OCI-LY1 (cell line): ENCODE measurements at regions not wholly inside any gene's neighbourhood (a gene's known extent, or its start where the extent isn't known, plus 50 kb on each side); places are given as distances from the start of the nearest gene placed in this dataset.

ENCODE experiments used
- H2AFZ ChIP-seq: fragments of 200-600 bp; sonication (generic), shearing (Covaris generic); 2 replicates; pipeline ENCODE4 v1.6.0; 2014; ENCODE audit warnings: antibody characterized with exemption, mild to moderate bottlenecking, low read length
- H3F3A ChIP-seq: fragments of 200-600 bp; sonication (generic), shearing (Covaris generic); 2 replicates; pipeline ENCODE4 v1.6.0; 2014; ENCODE audit warnings: mild to moderate bottlenecking, antibody characterized with exemption, low read length, moderate library complexity; ENCODE audit not compliant: insufficient read depth
- H3K27ac ChIP-seq: fragments of 200-600 bp; sonication (generic); 2 replicates; pipeline ENCODE4 v1.5.1; 2014; ENCODE audit warnings: low read length, mixed run types, mild to moderate bottlenecking, low read depth; ENCODE audit not compliant: poor library complexity, severe bottlenecking
- H3K27me3 ChIP-seq: fragments of 200-600 bp; sonication (generic); 2 replicates; pipeline ENCODE4 v1.6.0; 2014; ENCODE audit warnings: antibody characterized with exemption, mild to moderate bottlenecking, low read length, moderate library complexity; ENCODE audit not compliant: insufficient read depth
- H3K36me3 ChIP-seq: fragments of 200-600 bp; sonication (generic); 2 replicates; pipeline ENCODE4 v1.6.1; 2014; ENCODE audit warnings: mild to moderate bottlenecking, antibody characterized with exemption, low read length, moderate library complexity, mixed read lengths; ENCODE audit not compliant: insufficient read depth
- H3K4me1 ChIP-seq: fragments of 200-600 bp; sonication (generic); 2 replicates; pipeline ENCODE4 v1.5.1; 2014; ENCODE audit warnings: mild to moderate bottlenecking, low read length, moderate library complexity; ENCODE audit not compliant: insufficient read depth, severe bottlenecking
- H3K4me2 ChIP-seq: fragments of 200-600 bp; sonication (generic), shearing (Covaris generic); 2 replicates; pipeline ENCODE4 v1.6.1; 2014; ENCODE audit warnings: low read length
- H3K4me3 ChIP-seq: fragments of 200-600 bp; sonication (generic); 2 replicates; pipeline ENCODE4 v1.5.1; 2014; ENCODE audit warnings: low read length, low read depth, mild to moderate bottlenecking, mixed read lengths; ENCODE audit not compliant: poor library complexity, severe bottlenecking
- H3K79me2 ChIP-seq: fragments of 200-600 bp; shearing (Covaris generic); 2 replicates; pipeline ENCODE4 v1.6.1; 2016; ENCODE audit warnings: mixed run types, low read length, mixed read lengths; ENCODE audit not compliant: insufficient read depth
- H3K9ac ChIP-seq: fragments of 200-600 bp; sonication (generic), shearing (Covaris generic); 2 replicates; pipeline ENCODE4 v1.6.1; 2014; ENCODE audit warnings: mild to moderate bottlenecking, low read length, mixed read lengths
- H3K9me2 ChIP-seq: fragments of 200-600 bp; sonication (generic), shearing (Covaris generic); 2 replicates; pipeline ENCODE4 v1.6.1; 2014; ENCODE audit warnings: low read depth, mild to moderate bottlenecking, low read length, mixed read lengths
- H3K9me3 ChIP-seq: fragments of 200-600 bp; shearing (Covaris generic); 2 replicates; pipeline ENCODE4 v1.6.1; 2014; ENCODE audit warnings: low read length, mixed read lengths
- H4K20me1 ChIP-seq: fragments of 200-600 bp; sonication (generic), shearing (Covaris generic); 2 replicates; pipeline ENCODE4 v1.6.0; 2016; ENCODE audit warnings: mild to moderate bottlenecking, low read length; ENCODE audit not compliant: insufficient read depth
- EZH2 ChIP-seq: fragments of 200-600 bp; sonication (generic), shearing (Covaris generic); IDR thresholded peaks from 2 replicates; pipeline ENCODE4 v1.8.0; 2017; ENCODE audit warnings: borderline replicate concordance, mixed run types, mild to moderate bottlenecking, antibody characterized with exemption, low read length, moderate library complexity, mixed read lengths
- TF ChIP-seq, protein P1 (sequence below): fragments of 200-600 bp; sonication (generic), shearing (Covaris generic); IDR thresholded peaks from 2 replicates; pipeline ENCODE4 v1.5.1; 2017; ENCODE audit warnings: mild to moderate bottlenecking, antibody characterized with exemption, low read length, moderate library complexity, mixed read lengths

DNA sequence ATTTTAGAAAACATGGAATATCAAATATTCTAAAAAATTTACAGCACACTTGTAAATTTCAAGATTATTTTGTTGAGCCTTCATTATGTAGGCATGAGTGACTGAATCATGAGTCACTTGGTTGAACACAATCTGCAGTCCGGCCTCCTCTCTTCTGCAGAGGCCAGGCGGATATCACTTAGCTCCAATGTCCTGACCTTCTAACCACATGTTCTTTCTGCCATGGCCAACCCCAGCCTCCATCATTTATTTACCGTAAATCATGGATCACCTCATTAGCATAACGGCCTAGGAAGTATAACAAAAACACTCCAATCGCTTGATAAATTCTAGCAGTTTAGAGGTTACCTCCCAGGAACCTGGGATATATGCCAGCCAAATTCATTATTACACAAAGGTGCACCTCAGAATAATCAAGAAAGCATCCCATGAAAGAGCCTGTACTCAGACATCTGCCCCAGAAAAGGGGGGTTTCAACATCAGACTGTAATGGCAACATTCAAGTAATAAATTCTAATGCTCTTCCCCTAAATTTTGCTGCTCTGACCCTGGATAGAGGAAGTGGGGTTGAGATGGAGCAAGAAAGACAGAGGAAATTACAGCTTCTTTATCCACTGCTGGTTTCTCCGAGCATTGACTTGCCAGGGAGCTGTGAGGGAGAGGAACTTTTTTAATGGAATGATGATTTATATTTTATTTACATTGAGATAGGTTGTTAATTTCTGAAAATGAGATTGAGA, 2153.6 kb upstream of the AGA start:
- Histone ChIP-seq H3K4me2 (no peak overlapping the region), H3K4me3 (no peak overlapping the region), H3K36me3 (no peaks in the 10 kb centered on the region), H4K20me1 (no peaks in the 10 kb centered on the region), H3K79me2 (no peaks in the 10 kb centered on the region), H3K9me3 (no peaks in the 10 kb centered on the region), H3K4me1 (no peaks in the 10 kb centered on the region), H3K9me2 (no peaks in the 10 kb centered on the region), H3K9ac (no peak overlapping the region), H2AFZ (no peak overlapping the region), H3K27ac (no peak overlapping the region), H3K27me3 (no peaks in the 10 kb centered on the region), H3F3A (no peaks in the 10 kb centered on the region)
- TF ChIP-seq, protein P1, sequence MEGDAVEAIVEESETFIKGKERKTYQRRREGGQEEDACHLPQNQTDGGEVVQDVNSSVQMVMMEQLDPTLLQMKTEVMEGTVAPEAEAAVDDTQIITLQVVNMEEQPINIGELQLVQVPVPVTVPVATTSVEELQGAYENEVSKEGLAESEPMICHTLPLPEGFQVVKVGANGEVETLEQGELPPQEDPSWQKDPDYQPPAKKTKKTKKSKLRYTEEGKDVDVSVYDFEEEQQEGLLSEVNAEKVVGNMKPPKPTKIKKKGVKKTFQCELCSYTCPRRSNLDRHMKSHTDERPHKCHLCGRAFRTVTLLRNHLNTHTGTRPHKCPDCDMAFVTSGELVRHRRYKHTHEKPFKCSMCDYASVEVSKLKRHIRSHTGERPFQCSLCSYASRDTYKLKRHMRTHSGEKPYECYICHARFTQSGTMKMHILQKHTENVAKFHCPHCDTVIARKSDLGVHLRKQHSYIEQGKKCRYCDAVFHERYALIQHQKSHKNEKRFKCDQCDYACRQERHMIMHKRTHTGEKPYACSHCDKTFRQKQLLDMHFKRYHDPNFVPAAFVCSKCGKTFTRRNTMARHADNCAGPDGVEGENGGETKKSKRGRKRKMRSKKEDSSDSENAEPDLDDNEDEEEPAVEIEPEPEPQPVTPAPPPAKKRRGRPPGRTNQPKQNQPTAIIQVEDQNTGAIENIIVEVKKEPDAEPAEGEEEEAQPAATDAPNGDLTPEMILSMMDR = no peak
- TF ChIP-seq EZH2 = no peak

DNA sequence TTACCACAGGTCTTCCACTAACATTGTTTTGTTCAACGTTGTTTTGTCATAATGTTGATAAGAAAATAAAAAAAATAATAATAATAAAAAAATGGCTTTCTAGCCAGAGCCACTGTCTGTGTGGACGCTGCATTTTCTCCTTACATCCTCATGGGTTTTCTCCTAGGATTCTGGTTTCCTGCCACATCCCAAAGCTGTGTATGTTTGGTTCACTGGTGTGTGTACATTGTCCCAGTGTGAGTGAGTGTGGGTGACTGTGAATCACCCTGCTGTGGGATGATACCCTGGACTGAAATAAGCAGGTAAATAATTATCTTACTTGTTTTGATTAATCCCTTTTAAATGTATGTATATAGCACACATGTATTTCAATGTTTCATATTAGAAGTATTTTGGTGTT, 2154.4 kb upstream of the AGA start:
- H3K27ac ChIP-seq = no peak overlapping the region
- no peak overlapping the region for H3K9ac ChIP-seq
- H3K4me2 ChIP-seq = no peak overlapping the region
- H3K79me2 ChIP-seq = no peaks in the 10 kb centered on the region
- H3K4me1 ChIP-seq = no peaks in the 10 kb centered on the region
- no peaks in the 10 kb centered on the region for H3K36me3 ChIP-seq
- no peak overlapping the region for H3K4me3 ChIP-seq
- no peaks in the 10 kb centered on the region for H3K9me3 ChIP-seq
- H4K20me1 ChIP-seq = no peaks in the 10 kb centered on the region
- H3F3A ChIP-seq = no peaks in the 10 kb centered on the region
- H3K9me2 ChIP-seq = no peaks in the 10 kb centered on the region
- H3K27me3 ChIP-seq = no peaks in the 10 kb centered on the region
- TF ChIP-seq EZH2 = no peak
- TF ChIP-seq, protein P1 = no peak
- H2AFZ ChIP-seq = no peak overlapping the region

DNA sequence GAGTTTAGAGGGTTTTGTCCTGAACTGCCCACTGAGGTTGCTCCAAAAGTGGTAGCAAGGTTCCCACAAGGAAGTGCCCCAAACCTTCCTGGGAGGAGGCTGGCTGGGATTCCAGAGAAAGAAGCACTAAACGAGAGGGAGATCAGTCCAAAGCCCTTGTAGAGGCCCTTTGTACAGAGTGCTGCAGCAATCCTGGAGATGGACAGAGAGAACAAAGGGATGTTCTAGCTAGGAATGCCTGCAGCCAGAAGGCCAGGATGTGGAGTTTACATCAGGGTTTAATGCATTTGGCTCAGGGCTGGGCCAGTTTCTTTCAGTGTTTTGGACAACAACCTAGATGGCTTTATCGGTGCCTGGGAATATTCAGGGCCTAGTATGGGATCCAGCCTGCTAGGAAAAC, 2155.1 kb upstream of the AGA start:
- H3K36me3 ChIP-seq = no peaks in the 10 kb centered on the region
- H3K4me1 ChIP-seq = no peaks in the 10 kb centered on the region
- H3K9me3 ChIP-seq = no peaks in the 10 kb centered on the region
- H3F3A ChIP-seq = no peaks in the 10 kb centered on the region
- no peak overlapping the region for H3K4me3 ChIP-seq
- no peak overlapping the region for H2AFZ ChIP-seq
- no peaks in the 10 kb centered on the region for H3K9me2 ChIP-seq
- no peak overlapping the region for H3K4me2 ChIP-seq
- no peaks in the 10 kb centered on the region for H4K20me1 ChIP-seq
- no peak overlapping the region for H3K27ac ChIP-seq
- no peaks in the 10 kb centered on the region for H3K79me2 ChIP-seq
- no peak for TF ChIP-seq EZH2
- TF ChIP-seq, protein P1 = no peak
- H3K9ac ChIP-seq = no peak overlapping the region
- no peaks in the 10 kb centered on the region for H3K27me3 ChIP-seq
